Ishikawa (cell line): ENCODE measurements at regions not wholly inside any gene's neighbourhood (a gene's known extent, or its start where the extent isn't known, plus 50 kb on each side); places are given as distances from the start of the nearest gene placed in this dataset.

Experiments
- CEBPB ChIP-seq: IDR thresholded peaks from 2 replicates; pipeline ENCODE4 v1.6.1; 2012
- CREB1 ChIP-seq: IDR thresholded peaks from 2 replicates; pipeline ENCODE4 v1.6.1; 2012; ENCODE audit warnings: low read depth
- EP300 ChIP-seq: IDR thresholded peaks from 2 replicates; pipeline ENCODE4 v1.6.1; 2012; ENCODE audit warnings: borderline replicate concordance
- USF1 ChIP-seq: IDR thresholded peaks from 2 replicates; pipeline ENCODE4 v1.6.1; 2012
- ZBTB7A ChIP-seq: IDR thresholded peaks from 2 replicates; pipeline ENCODE4 v1.6.1; 2012; ENCODE audit warnings: low read depth
- TF ChIP-seq, protein P1 (sequence below): IDR thresholded peaks from 2 replicates; pipeline ENCODE4 v1.6.1; 2012; ENCODE audit warnings: low read depth, mild to moderate bottlenecking

DNA sequence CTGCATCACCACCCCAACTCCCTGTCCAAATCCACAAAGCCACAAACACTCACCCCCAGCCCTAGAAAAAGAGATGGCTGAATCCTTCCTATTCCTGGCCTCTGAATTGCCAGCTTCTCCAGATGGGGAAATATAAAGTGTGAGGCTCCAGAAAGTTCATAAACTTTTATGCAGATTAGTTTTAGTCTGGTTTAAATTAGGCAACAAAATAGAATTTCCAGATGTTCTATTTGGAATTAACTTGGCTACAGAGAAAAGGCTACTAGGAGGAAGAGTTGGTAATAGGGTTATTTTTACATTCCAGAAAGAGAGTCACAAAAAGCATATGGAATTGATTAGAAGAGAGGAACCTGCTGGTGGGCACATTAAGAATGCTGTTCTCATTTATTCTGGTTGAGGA is 56.0 kb downstream of the EN1 start:
- TF ChIP-seq USF1 (no peak), CEBPB (no peak), EP300 (no peak), ZBTB7A (no peak), CREB1 (no peak)
- TF ChIP-seq, protein P1, sequence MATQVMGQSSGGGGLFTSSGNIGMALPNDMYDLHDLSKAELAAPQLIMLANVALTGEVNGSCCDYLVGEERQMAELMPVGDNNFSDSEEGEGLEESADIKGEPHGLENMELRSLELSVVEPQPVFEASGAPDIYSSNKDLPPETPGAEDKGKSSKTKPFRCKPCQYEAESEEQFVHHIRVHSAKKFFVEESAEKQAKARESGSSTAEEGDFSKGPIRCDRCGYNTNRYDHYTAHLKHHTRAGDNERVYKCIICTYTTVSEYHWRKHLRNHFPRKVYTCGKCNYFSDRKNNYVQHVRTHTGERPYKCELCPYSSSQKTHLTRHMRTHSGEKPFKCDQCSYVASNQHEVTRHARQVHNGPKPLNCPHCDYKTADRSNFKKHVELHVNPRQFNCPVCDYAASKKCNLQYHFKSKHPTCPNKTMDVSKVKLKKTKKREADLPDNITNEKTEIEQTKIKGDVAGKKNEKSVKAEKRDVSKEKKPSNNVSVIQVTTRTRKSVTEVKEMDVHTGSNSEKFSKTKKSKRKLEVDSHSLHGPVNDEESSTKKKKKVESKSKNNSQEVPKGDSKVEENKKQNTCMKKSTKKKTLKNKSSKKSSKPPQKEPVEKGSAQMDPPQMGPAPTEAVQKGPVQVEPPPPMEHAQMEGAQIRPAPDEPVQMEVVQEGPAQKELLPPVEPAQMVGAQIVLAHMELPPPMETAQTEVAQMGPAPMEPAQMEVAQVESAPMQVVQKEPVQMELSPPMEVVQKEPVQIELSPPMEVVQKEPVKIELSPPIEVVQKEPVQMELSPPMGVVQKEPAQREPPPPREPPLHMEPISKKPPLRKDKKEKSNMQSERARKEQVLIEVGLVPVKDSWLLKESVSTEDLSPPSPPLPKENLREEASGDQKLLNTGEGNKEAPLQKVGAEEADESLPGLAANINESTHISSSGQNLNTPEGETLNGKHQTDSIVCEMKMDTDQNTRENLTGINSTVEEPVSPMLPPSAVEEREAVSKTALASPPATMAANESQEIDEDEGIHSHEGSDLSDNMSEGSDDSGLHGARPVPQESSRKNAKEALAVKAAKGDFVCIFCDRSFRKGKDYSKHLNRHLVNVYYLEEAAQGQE: no peak
